Activated naive CD4-positive, alpha-beta T cell treated with anti-CD3 and anti-CD28 coated beads for 36 hours (primary cell): ENCODE measurements at regions not wholly inside any gene's neighbourhood (a gene's known extent, or its start where the extent isn't known, plus 50 kb on each side); places are given as distances from the start of the nearest gene placed in this dataset.
"Not testable (repeated sequence)": the region's sequence is repeated elsewhere in the genome, so short reads cannot be mapped to it uniquely, and the experiment has no call there.

ENCODE experiments used
- CTCF ChIA-PET: fragments of 350-600 bp; sonication (Branson Sonifier 250); formaldehyde crosslinking; loops from one replicate; lab custom pipeline; 2021; ENCODE audit warnings: antibody characterized with exemption; lab: Charles Lee
- DNase-seq: peaks from one replicate; pipeline ENCODE4 v3.0.0-alpha.2; 2020
- H3K27ac Mint-ChIP-seq: one replicate; pipeline ENCODE4 v1.8.0; 2021; ENCODE audit warnings: mild to moderate bottlenecking, mixed read lengths
- H3K27me3 Mint-ChIP-seq: one replicate; pipeline ENCODE4 v1.8.0; 2021; ENCODE audit warnings: low read depth, mixed read lengths
- H3K36me3 Mint-ChIP-seq: one replicate; pipeline ENCODE4 v1.8.0; 2021; ENCODE audit warnings: low read depth, mixed read lengths
- H3K4me1 Mint-ChIP-seq: one replicate; pipeline ENCODE4 v1.8.0; 2021; ENCODE audit warnings: low read depth, mixed read lengths
- H3K4me3 Mint-ChIP-seq: one replicate; pipeline ENCODE4 v1.8.0; 2021; ENCODE audit warnings: mild to moderate bottlenecking, moderate library complexity, mixed read lengths
- H3K9me3 Mint-ChIP-seq: one replicate; pipeline ENCODE4 v1.8.0; 2021; ENCODE audit warnings: mixed read lengths
- intact Hi-C: fragments of 100-400 bp; cut with micrococcal nuclease; formaldehyde crosslinking; loops from one replicate; pipeline ENCODE4 v1.15.1; 2023

DNA sequence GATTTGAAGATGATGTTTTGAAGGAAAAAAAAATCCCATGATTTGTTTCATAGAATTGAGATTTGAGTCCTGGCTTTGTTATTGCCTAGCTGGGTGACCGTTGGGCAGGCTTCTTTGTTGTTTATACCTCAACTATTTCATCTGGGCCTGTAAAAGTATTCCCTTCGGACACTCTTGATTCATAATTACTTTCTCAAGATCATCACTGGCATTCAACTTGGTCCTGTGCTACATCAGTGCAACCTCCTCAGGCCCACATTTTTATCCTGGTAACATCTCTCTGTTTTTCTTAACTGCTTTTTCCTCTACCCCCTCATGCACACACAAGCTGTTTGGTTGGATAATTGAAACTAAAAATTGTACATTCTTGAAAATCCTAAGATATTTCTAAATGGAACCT, 67.5 kb upstream of the P3H2 start:
- CTCF ChIA-PET, result no interaction called here
- no peaks in the 10 kb centered on the region for H3K4me1 Mint-ChIP-seq
- intact Hi-C loops, result no loop called here
- no peak overlapping the region for H3K27ac Mint-ChIP-seq
- no peak overlapping the region for H3K4me3 Mint-ChIP-seq
- H3K36me3 Mint-ChIP-seq, result no peaks in the 10 kb centered on the region
- no peaks in the 10 kb centered on the region for H3K9me3 Mint-ChIP-seq
- no peak for DNase-seq
- H3K27me3 Mint-ChIP-seq, result peaks cover 7% of the 10 kb centered on the region

DNA sequence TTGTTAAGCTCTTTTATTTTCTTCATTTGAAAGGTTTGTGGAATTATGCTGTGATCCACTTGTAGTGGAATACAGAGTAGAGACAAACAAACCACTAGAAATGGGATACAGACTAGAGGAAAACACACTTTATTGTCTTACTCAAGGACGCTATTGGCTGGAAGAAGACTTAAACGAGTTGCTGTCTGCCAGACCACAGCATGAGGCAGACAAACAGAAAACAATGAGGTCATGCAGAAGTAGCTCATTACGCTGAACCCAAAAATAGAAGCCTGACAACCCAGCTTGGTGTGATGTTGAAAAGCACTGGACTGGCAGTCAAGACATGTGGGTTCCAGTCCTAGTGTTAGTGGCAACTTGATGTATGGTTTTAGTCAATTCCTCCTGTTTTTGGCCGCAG, 62.4 kb upstream of the P3H2 start:
- CTCF ChIA-PET, result no interaction called here
- H3K9me3 Mint-ChIP-seq, result no peaks in the 10 kb centered on the region

DNA sequence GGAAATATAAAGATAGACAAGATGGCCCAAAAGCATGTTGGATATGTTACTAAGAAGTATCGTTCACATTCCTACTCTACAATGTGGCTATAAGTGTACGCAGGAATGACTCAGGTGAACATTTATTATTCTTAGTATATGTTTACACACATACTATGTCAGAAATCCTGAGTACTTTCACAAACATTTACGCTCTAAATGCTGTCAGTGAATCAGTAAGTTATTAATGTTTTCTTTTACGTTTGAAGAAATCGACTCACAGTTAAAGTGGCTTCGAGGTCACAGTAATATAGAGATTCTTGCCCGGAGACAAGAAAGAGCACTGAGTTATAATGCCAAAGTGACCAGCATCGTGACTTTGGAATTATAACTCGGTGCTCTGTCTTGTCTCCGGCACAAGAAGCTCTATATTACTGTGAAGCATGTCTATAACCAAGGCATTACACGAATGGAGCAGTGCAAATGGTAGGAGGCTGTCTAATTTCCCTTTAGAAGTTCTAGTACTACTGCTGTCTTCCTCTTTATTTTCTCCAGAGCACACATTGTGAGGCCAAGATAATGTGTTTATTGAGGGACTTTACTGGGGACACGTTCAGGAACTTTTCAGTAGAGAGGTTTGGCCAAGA, 61.8 kb upstream of the P3H2 start:
- no peaks in the 10 kb centered on the region for H3K27me3 Mint-ChIP-seq
- intact Hi-C loops, result no loop called here
- no peak overlapping the region for H3K4me3 Mint-ChIP-seq
- H3K4me1 Mint-ChIP-seq, result no peaks in the 10 kb centered on the region
- H3K36me3 Mint-ChIP-seq, result no peaks in the 10 kb centered on the region
- no peak for DNase-seq
- no peaks in the 10 kb centered on the region for H3K9me3 Mint-ChIP-seq
- CTCF ChIA-PET, result no interaction called here
- H3K27ac Mint-ChIP-seq, result no peak overlapping the region

More for the DNA sequence above, 62.4 kb upstream of the P3H2 start:
- no peak overlapping the region for H3K4me3 Mint-ChIP-seq
- H3K36me3 Mint-ChIP-seq, result no peaks in the 10 kb centered on the region
- H3K27me3 Mint-ChIP-seq, result no peaks in the 10 kb centered on the region
- intact Hi-C loops, result no loop called here
- no peak for DNase-seq
- no peak overlapping the region for H3K27ac Mint-ChIP-seq
- no peaks in the 10 kb centered on the region for H3K4me1 Mint-ChIP-seq

DNA sequence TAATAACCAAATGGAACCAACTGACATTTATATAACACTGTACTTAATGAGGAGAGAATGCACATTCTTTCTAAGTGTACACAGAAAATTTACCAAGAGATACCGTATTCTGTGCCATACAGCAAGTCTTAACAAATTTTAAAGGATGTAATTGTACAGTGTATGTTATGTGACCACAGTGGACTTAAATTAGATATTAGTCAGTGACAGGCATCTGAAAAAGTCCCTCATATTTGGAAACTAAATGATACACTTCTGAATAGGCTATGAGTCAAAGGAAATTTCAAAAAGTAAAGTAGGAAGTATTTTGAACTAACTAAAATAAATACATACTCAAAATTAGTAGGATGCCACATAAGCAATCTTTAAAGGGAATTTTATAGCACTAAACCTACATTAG, 59.6 kb upstream of the P3H2 start:
- intact Hi-C loops, result no loop called here
- CTCF ChIA-PET, result no interaction called here

DNA sequence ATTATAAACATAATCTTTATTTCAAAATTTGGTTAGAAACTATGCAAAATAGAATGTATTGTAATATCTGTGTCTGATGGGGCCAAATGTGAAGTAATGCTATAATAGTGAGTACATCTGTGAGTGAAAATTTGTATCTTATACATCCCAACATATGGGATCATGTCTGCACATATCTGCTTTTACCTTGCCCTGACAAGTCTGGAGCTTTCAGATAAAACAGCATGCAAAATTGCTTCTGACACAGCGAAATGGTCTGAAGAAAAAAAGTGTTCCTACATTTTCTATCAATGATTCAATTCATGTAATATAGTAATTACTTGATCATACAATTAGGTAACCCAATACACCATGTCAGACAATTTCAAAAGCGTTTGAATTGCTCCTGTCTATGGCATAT, 58.1 kb upstream of the P3H2 start:
- intact Hi-C loops, result no loop called here
- CTCF ChIA-PET, result no interaction called here
- Mint-ChIP-seq H3K4me1 (no peaks in the 10 kb centered on the region), H3K27ac (no peak overlapping the region), H3K27me3 (peaks cover 8% of the 10 kb centered on the region), H3K9me3 (no peaks in the 10 kb centered on the region), H3K36me3 (no peaks in the 10 kb centered on the region), H3K4me3 (no peak overlapping the region)
- DNase-seq, result no peak

More for the DNA sequence above, 59.6 kb upstream of the P3H2 start:
- H3K4me1 Mint-ChIP-seq, result no peaks in the 10 kb centered on the region
- no peak overlapping the region for H3K4me3 Mint-ChIP-seq
- H3K36me3 Mint-ChIP-seq, result no peaks in the 10 kb centered on the region
- no peak for DNase-seq
- no peaks in the 10 kb centered on the region for H3K9me3 Mint-ChIP-seq
- H3K27me3 Mint-ChIP-seq, result peaks cover 8% of the 10 kb centered on the region
- H3K27ac Mint-ChIP-seq, result no peak overlapping the region

DNA sequence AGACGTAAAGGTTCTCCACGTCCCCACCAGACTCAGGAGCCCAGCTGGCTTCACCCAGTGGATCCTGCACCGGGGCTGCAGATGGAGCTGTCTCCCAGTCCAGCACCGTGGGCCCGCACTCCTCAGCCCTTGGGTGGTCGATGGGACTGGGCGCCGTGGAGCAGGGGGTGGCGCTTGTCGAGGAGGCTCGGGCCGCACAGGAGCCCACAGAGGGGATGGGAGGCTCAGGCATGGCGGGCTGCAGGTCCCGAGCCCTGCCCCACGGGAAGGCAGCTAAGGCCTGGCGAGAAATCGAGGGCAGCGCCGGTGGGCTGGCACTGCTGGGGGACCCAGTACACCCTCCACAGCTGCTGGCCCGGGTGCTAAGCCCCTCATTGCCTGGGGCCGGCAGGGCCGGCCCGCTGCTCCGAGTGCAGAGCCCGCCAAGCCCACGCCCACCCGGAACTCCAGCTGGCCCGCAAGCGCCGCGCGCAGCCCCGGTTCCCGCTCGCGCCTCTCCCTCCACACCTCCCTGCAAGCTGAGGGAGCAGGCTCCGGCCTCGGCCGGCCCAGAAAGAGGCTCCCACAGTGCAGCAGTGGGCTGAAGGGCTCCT, 56.3 kb upstream of the P3H2 start:
- H3K27me3 Mint-ChIP-seq, H3K9me3 Mint-ChIP-seq, DNase-seq, H3K36me3 Mint-ChIP-seq, H3K4me3 Mint-ChIP-seq, intact Hi-C loops, H3K4me1 Mint-ChIP-seq, H3K27ac Mint-ChIP-seq: not testable (repeated sequence)
- CTCF ChIA-PET, result interaction anchor here (1.0 kb wide), 1 partner anchor 215 kb away, joined by 4 read pairs; no protein-coding TSS in a partner anchor

DNA sequence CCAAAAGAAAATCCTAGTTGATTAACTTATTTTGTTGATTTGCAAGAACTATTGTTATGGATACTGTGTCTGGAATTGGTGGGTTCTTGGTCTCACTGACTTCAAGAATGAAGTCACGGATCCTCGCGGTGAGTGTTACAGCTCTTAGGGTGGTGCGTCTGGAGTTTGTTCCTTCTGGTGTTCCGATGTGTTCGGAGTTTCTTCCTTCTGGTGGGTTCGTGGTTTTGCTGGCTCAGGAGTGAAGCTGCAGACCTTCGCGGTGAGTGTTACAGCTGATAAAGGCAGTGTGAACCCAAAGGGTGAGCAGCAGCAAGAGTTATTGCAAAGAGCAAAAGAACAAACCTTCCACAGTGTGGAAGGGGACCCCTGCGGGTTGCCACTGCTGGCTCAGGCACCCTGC, 55.4 kb upstream of the P3H2 start:
- H3K9me3 Mint-ChIP-seq, H3K4me1 Mint-ChIP-seq, intact Hi-C loops, H3K27me3 Mint-ChIP-seq, H3K36me3 Mint-ChIP-seq, H3K27ac Mint-ChIP-seq, DNase-seq, H3K4me3 Mint-ChIP-seq: not testable (repeated sequence)
- CTCF ChIA-PET, result interaction anchor here (1.0 kb wide), 1 partner anchor 214 kb away, joined by 4 read pairs; no protein-coding TSS in a partner anchor

DNA sequence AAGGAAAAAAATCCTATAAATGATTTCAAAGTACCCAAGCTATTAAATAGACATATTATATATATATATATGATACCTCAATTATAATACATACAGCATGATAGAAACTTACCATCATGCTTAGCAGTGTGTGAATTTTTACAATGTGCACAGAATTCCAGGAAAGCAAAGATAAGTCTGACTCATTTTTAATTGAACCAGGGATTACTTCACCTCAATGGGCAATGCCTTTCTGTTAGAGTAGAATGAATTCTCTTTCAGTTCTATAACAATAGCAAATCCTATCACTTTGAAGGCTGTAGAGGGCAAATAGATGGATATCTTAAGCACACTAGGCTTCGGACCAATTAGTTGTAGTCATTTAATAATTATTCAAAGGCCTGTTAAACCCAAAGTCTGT, 54.8 kb upstream of the P3H2 start:
- no peak for DNase-seq
- H3K27me3 Mint-ChIP-seq, result peaks cover 9% of the 10 kb centered on the region
- intact Hi-C loops, result no loop called here
- CTCF ChIA-PET, result no interaction called here
- no peak overlapping the region for H3K27ac Mint-ChIP-seq
- H3K4me3 Mint-ChIP-seq, result no peak overlapping the region
- H3K9me3 Mint-ChIP-seq, result no peaks in the 10 kb centered on the region
- no peaks in the 10 kb centered on the region for H3K4me1 Mint-ChIP-seq
- H3K36me3 Mint-ChIP-seq, result no peaks in the 10 kb centered on the region

DNA sequence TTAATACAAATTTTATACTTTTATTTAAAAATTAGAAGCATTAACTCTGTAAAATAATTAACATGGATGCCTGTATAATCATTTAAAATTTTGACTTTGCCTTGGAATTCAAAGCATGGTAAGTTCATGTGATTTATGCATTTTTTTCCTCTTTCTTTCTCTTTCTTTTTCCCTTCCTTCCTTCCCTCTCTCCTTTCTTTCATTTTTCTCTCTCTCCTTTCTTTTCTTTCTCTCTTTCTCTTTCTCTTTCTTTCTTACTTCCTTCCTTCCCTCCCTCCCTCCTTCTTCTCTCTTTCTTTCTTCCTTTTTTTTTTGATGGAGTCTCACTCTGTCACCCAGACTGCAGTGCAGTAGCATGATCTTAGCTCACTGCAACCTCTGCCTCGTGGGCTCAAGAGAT, 53.8 kb upstream of the P3H2 start:
- DNase-seq, result no peak
- no peaks in the 10 kb centered on the region for H3K36me3 Mint-ChIP-seq
- H3K4me3 Mint-ChIP-seq, result no peak overlapping the region
- no peaks in the 10 kb centered on the region for H3K9me3 Mint-ChIP-seq
- peaks cover 6% of the 10 kb centered on the region for H3K4me1 Mint-ChIP-seq
- peaks cover 9% of the 10 kb centered on the region for H3K27me3 Mint-ChIP-seq
- CTCF ChIA-PET, result no interaction called here
- intact Hi-C loops, result no loop called here
- no peak overlapping the region for H3K27ac Mint-ChIP-seq

DNA sequence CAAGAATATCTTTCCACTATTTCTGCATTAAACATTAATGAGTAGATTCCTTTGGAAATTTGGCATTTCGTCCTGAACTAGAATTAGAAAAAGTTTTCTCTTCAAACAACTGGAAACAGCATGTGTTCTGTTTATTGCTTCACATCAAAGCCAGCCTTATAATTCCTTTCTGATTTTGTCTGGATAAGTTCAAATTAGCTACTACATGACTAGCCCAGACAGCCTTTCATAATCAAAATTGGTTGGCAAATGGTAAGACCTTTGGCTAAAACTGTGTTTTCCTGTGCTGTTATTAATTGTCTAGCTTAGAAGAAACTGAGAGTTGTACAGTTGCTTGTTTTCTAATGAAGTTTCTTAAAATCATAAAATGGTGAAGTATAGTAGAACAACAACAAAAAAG, 52.7 kb upstream of the P3H2 start:
- peaks cover 9% of the 10 kb centered on the region for H3K27me3 Mint-ChIP-seq
- intact Hi-C loops, result no loop called here

DNA sequence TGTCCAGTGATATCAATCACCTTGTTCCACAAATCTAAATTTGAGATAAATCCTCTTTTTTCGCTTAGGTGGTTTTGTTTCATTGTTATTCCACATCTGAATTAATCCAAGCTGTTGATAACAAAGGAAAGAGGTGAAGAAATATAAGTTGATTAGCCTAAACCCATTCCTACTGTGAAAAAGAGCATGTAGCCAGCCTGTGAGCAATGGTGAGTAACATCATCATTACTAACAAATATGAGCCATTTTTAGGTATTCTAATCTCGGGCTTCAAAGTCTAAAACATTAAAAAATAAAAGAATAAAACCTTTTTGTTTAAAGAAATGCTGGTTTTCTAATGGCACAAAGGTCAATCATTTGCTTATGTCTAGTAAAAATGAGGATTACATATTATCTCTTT, 52.1 kb upstream of the P3H2 start:
- peaks cover 8% of the 10 kb centered on the region for H3K4me1 Mint-ChIP-seq
- H3K27me3 Mint-ChIP-seq, result peaks cover 9% of the 10 kb centered on the region
- no peak for DNase-seq
- intact Hi-C loops, result no loop called here
- no peaks in the 10 kb centered on the region for H3K9me3 Mint-ChIP-seq
- H3K4me3 Mint-ChIP-seq, result no peak overlapping the region
- H3K36me3 Mint-ChIP-seq, result no peaks in the 10 kb centered on the region
- no peak overlapping the region for H3K27ac Mint-ChIP-seq
- CTCF ChIA-PET, result no interaction called here

More for the DNA sequence above, 52.7 kb upstream of the P3H2 start:
- Mint-ChIP-seq H3K9me3 (no peaks in the 10 kb centered on the region), H3K27ac (no peak overlapping the region), H3K4me3 (no peak overlapping the region), H3K4me1 (peaks cover 8% of the 10 kb centered on the region), H3K36me3 (no peaks in the 10 kb centered on the region)
- no peak for DNase-seq
- CTCF ChIA-PET, result no interaction called here
